Ovary (tissue), 7 donors: ENCODE measurements at regions not wholly inside any gene's neighbourhood (a gene's known extent, or its start where the extent isn't known, plus 50 kb on each side); places are given as distances from the start of the nearest gene placed in this dataset.
"Not testable (repeated sequence)": the region's sequence is repeated elsewhere in the genome, so short reads cannot be mapped to it uniquely, and the experiment has no call there.

Experiments
- DNase-seq, 5 donors: peaks; one replicate each; pipeline ENCODE4 v3.0.0-alpha.2; 2019 to 2020
- H3K27ac ChIP-seq, 2 donors: fragments of 200-600 bp; one replicate each; pipeline versions ENCODE4 v1.5.1 to v1.8.0; 2019 to 2022
- H3K27me3 ChIP-seq: fragments of 200-600 bp; one replicate; pipeline ENCODE4 v1.8.0; 2022
- H3K36me3 ChIP-seq: fragments of 200-600 bp; sonication (generic); one replicate; pipeline ENCODE4 v1.5.1; 2019
- H3K4me1 ChIP-seq: one replicate; pipeline ENCODE4 v1.8.1; 2013; ENCODE audit warnings: mild to moderate bottlenecking, moderate library complexity; ENCODE audit not compliant: insufficient read depth
- H3K4me3 ChIP-seq: fragments of 200-600 bp; sonication (generic); one replicate; pipeline ENCODE4 v1.5.1; 2017
- H3K9me3 ChIP-seq, 2 donors: fragments of 200-600 bp in 1 of 2; sonication (generic) in 1 of 2; one replicate each; pipeline versions ENCODE4 v1.5.1 to v1.8.1; 2013 to 2019; ENCODE audit warnings: mild to moderate bottlenecking in 1 of 2, moderate library complexity in 1 of 2
- EP300 ChIP-seq: sonication (generic); formaldehyde crosslinking; IDR thresholded peaks from one replicate; pipeline ENCODE4 v1.6.1; 2017; ENCODE audit warnings: antibody characterized with exemption
- POLR2A ChIP-seq: fragments of 450-650 bp; IDR thresholded peaks from one replicate; pipeline ENCODE4 v1.6.1; 2017; ENCODE audit warnings: antibody characterized with exemption, mild to moderate bottlenecking, moderate library complexity
- WGBS, 3 donors: extraction: QIAGEN DNeasy Blood & Tissue Kit in 1 of 3; methylation state at CpG; one replicate each; pipeline versions ENCODE4 v1.1.5 to v1.1.7; 2013 to 2017; 5-methylcytosine and 5-hydroxymethylcytosine counted together
- intact Hi-C, 4 donors: fragments of 100-400 bp; cut with DNase I; formaldehyde crosslinking; loops; one replicate each; pipeline versions ENCODE4 v1.11.0 to v1.15.1; 2022 to 2023
- TF ChIP-seq, protein P1 (sequence below), 3 donors: fragments of 450-650 bp in 2 of 3; fragments of 200-600 bp in 1 of 3; IDR thresholded peaks; one replicate each; pipeline versions ENCODE4 v1.5.1 to v1.8.0; 2016 to 2022; ENCODE audit warnings: antibody characterized with exemption in 3 of 3, mild to moderate bottlenecking in 1 of 3
- donor health status: DM: no; HTN: no; CAD: no; lungs with moderate emphysema.
- donor health status: DM: no; HTN: no; CAD: no.
- donor health status: Bipolar disorder and iron deficiency.
- donor health status: DM: no; HTN: no; CAD: no.
- donor health status: DM: yes; HTN: yes; CAD: no.

DNA sequence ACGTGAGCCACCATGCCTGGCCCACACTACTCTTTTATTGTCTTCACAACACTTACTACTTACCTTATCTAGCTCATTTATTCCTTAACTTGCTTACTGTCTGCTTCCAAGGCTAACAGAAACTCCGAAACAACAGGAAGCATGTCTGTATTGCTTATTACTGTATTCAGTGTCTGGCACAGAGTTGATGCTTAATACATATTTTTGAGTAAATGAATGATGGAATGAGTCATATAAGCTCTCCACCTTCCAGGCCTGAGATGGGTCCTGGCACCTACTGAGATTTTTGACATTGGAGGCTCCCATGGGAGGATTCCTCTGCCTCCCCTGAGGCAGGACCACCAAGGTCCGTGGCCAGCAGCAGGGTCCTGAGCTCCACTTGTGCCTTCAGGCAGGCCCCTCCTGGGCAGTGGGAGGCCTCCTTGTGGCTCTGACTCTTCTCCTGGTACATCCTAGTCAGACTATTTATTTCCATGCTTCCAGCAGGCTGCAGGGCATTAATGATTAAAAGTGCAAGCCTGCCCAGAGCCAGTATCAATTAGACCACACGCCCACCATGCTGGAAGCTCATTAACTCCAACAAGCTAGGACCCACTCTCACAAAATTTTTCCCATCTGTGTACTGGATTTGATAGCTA, 76.5 kb upstream of the CTNNA1 start:
- DNase-seq: no peak
- WGBS, 3 donors: 73 to 81% (median 77%) methylated on average over 4 of the region's 4 CpGs
- no peaks in the 10 kb centered on the region for H3K9me3 ChIP-seq
- intact Hi-C loops: no loop called here
- H3K4me1 ChIP-seq: no peaks in the 10 kb centered on the region
- no peaks in the 10 kb centered on the region for H3K27me3 ChIP-seq
- no peak overlapping the region for H3K27ac ChIP-seq
- no peaks in the 10 kb centered on the region for H3K36me3 ChIP-seq
- no peak overlapping the region for H3K4me3 ChIP-seq
- TF ChIP-seq POLR2A (no peak), EP300 (no peak)
- TF ChIP-seq, protein P1, sequence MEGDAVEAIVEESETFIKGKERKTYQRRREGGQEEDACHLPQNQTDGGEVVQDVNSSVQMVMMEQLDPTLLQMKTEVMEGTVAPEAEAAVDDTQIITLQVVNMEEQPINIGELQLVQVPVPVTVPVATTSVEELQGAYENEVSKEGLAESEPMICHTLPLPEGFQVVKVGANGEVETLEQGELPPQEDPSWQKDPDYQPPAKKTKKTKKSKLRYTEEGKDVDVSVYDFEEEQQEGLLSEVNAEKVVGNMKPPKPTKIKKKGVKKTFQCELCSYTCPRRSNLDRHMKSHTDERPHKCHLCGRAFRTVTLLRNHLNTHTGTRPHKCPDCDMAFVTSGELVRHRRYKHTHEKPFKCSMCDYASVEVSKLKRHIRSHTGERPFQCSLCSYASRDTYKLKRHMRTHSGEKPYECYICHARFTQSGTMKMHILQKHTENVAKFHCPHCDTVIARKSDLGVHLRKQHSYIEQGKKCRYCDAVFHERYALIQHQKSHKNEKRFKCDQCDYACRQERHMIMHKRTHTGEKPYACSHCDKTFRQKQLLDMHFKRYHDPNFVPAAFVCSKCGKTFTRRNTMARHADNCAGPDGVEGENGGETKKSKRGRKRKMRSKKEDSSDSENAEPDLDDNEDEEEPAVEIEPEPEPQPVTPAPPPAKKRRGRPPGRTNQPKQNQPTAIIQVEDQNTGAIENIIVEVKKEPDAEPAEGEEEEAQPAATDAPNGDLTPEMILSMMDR (IDR thresholded peaks at IDR 0.05): no peak

- WGBS, 3 donors: 88 to 92% (median 89%) methylated on average over 5 of the region's 5 CpGs
- no peaks in the 10 kb centered on the region for H3K27me3 ChIP-seq
- no peaks in the 10 kb centered on the region for H3K36me3 ChIP-seq
- H3K4me3 ChIP-seq: no peak overlapping the region
- no peak for DNase-seq
- TF ChIP-seq EP300 (no peak), POLR2A (no peak)
- TF ChIP-seq, protein P1 (IDR thresholded peaks at IDR 0.05): no peak
- intact Hi-C loops: no loop called here
- H3K9me3 ChIP-seq: no peaks in the 10 kb centered on the region
- H3K27ac ChIP-seq: no peak overlapping the region
- no peaks in the 10 kb centered on the region for H3K4me1 ChIP-seq
Measured at GRCh38 chr5:138676002-138676401, 77.2 kb upstream of the CTNNA1 start.

DNA sequence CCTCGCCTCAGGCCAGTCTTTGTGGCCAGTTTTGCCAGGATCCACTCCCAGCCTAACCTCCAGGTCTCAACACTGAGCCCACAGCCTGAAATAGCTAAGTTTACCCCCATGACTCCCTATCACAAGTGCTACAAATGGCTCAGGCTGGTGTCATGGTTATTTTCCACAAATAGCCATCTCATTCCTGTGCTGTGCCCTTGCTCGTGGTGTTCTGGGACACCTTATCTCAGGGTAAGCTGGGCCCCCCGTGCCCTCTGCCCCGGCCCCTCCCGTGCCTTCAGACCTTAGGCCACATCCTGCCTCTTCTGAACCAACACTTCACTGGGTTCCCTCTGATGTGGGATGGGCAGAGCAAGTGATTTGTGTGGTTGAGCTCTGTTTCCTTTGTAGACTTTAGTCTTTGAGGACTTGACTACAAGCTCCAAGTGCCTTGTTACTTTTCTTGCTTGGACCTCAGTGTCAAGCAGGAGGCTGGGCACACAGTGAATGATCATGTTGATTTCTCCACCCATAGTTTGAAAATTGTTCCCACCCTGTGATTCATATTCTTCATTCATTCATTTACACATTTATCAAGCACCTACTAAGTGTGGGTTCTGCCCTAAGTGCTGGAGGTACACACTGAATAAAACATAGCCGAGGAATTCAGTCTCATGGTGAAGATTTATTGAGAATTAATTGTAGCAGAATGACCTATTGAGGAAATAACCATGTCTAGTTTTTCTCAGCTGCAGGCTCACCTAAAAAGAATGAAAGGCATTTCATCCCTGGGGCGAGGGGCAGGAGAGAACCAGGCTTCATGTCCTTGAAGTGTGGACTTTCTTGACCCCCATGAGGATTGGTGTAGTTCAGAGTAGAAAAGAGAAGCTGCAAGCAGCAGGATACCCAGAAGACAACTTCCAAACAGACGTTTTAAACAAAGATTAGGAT, 84.5 kb upstream of the CTNNA1 start:
- H3K27me3 ChIP-seq: no peaks in the 10 kb centered on the region
- no peaks in the 10 kb centered on the region for H3K9me3 ChIP-seq
- TF ChIP-seq, protein P1 (IDR thresholded peaks at IDR 0.05): no peak
- no peak for TF ChIP-seq EP300
- no peak for TF ChIP-seq POLR2A
- no peak for DNase-seq
- no peaks in the 10 kb centered on the region for H3K4me1 ChIP-seq
- intact Hi-C loops: no loop called here
- WGBS, 3 donors: 64% methylated on average over 8 of the region's 8 CpGs
- H3K4me3 ChIP-seq: no peak overlapping the region
- H3K27ac ChIP-seq: no peak overlapping the region
- no peaks in the 10 kb centered on the region for H3K36me3 ChIP-seq

DNA sequence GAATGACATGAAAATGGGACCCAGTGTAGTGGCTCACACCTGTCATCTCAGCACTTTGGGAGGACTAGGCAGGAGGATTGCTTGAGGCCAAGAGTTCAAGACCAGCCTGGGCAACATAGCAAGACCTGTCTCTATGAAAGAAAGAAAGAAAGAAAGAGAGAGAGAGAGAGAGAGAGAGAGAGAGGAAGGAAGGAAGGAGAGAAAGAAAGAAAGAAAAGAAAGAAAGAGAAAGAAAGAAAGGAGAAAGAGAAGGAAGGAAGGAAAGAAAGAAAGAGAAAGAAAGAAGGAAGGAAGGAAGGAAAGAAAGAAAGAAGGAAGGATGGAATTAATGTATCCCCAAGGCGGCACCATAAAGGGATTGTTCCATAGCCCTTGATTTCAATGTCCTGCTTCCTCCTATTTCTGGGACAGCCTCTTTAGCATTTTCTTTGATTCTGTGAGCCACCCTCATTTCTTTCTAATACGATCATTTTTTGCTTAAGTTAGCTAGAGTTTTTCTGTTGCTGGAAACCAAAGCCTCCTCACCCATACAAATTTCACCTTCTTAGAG, 85.4 kb upstream of the CTNNA1 start:
- 91 to 98% (median 94%) methylated on average over 2 of the region's 2 CpGs for WGBS, 3 donors
- H3K4me1 ChIP-seq, intact Hi-C loops, H3K36me3 ChIP-seq, DNase-seq, H3K9me3 ChIP-seq, H3K27me3 ChIP-seq, H3K27ac ChIP-seq, H3K4me3 ChIP-seq: not testable (repeated sequence)
